SK-N-SH (cell line): ENCODE measurements at regions not wholly inside any gene's neighbourhood (a gene's known extent, or its start where the extent isn't known, plus 50 kb on each side); places are given as distances from the start of the nearest gene placed in this dataset.

Experiments used
- CTCF ChIA-PET: fragments of 300-600, 350-600 bp; formaldehyde crosslinking; extraction: SDS; loops from one replicate; lab custom pipeline; 2021; lab: Yijun Ruan, JAX
- POLR2A ChIA-PET: fragments of 350-600 bp; sonication (Branson Sonifier 250); formaldehyde crosslinking; extraction: SDS; loops from one replicate; lab custom pipeline; 2020; ENCODE audit warnings: antibody characterized with exemption, inconsistent platforms; lab: Yijun Ruan, JAX
- DNase-seq: peaks from one replicate; pipeline ENCODE4 v3.0.0; 2012
- H2AFZ ChIP-seq: fragments of 200-600 bp; sonication (generic); 2 replicates; pipeline ENCODE4 v1.8.1; 2016; ENCODE audit warnings: antibody characterized with exemption, mild to moderate bottlenecking, low read depth
- H3F3A ChIP-seq: fragments of 200-600 bp; sonication (generic); replicated peaks from 2 replicates; pipeline ENCODE3; 2016; ENCODE audit warnings: antibody characterized with exemption, mild to moderate bottlenecking; ENCODE audit not compliant: insufficient read depth
- H3K27ac ChIP-seq, 2 experiments: fragments of 200-500 bp in 1 of 2; fragments of 200-600 bp in 1 of 2; sonication (Bioruptor generic) in 1 of 2; sonication (generic), shearing (Covaris generic) in 1 of 2; 2 replicates each; pipeline versions ENCODE4 v1.5.1 to v1.6.1; 2014 to 2016; ENCODE audit warnings: low read depth in 2 of 2, inconsistent platforms in 1 of 2, low read length in 1 of 2, mild to moderate bottlenecking in 1 of 2, mixed read lengths in 1 of 2
- H3K27me3 ChIP-seq: fragments of 200-600 bp; sonication (generic), shearing (Covaris generic); 2 replicates; pipeline ENCODE4 v1.6.1; 2016; ENCODE audit warnings: mixed run types; ENCODE audit not compliant: insufficient read depth
- H3K36me3 ChIP-seq, 2 experiments: fragments of 200-500 bp in 1 of 2; fragments of 200-600 bp in 1 of 2; sonication (Bioruptor generic) in 1 of 2; sonication (generic) in 1 of 2; replicated peaks in 1 of 2; 2 replicates each; pipeline versions ENCODE3 to v1.5.1; 2014 to 2016; ENCODE audit warnings: low read length in 1 of 2, mild to moderate bottlenecking in 1 of 2; ENCODE audit not compliant: insufficient read depth in 2 of 2, control insufficient read depth in 1 of 2
- H3K4me1 ChIP-seq, 2 experiments: fragments of 200-500 bp in 1 of 2; fragments of 200-600 bp in 1 of 2; sonication (Bioruptor generic) in 1 of 2; sonication (generic), shearing (Covaris generic) in 1 of 2; 2 replicates each; pipeline versions ENCODE4 v1.5.1 to v1.6.1; 2014 to 2016; ENCODE audit warnings: low read depth in 1 of 2, low read length in 1 of 2, mixed run types in 1 of 2; ENCODE audit not compliant: insufficient read depth in 2 of 2, control insufficient read depth in 1 of 2
- H3K4me2 ChIP-seq: fragments of 200-600 bp; sonication (generic), shearing (Covaris generic); 2 replicates; pipeline ENCODE4 v1.6.1; 2017; ENCODE audit warnings: mixed run types
- H3K4me3 ChIP-seq, 2 experiments: fragments of 200-500 bp in 1 of 2; fragments of 200-600 bp in 1 of 2; sonication (Bioruptor generic) in 1 of 2; sonication (generic), shearing (Covaris generic) in 1 of 2; 2 replicates each; pipeline versions ENCODE4 v1.5.1 to v1.8.1; 2014 to 2016; ENCODE audit warnings: low read depth in 2 of 2, inconsistent platforms in 1 of 2, low read length in 1 of 2, mild to moderate bottlenecking in 1 of 2, mixed read lengths in 1 of 2, moderate library complexity in 1 of 2
- H3K79me2 ChIP-seq: fragments of 200-600 bp; sonication (generic); 2 replicates; pipeline ENCODE4 v1.8.1; 2017; ENCODE audit warnings: mild to moderate bottlenecking; ENCODE audit not compliant: insufficient read depth
- H3K9ac ChIP-seq: fragments of 200-600 bp; sonication (generic); 2 replicates; pipeline ENCODE4 v1.6.1; 2017; ENCODE audit warnings: mixed run types
- H3K9me2 ChIP-seq: fragments of 200-600 bp; sonication (generic); 2 replicates; pipeline ENCODE4 v1.6.1; 2017; ENCODE audit warnings: mixed run types
- H3K9me3 ChIP-seq: fragments of 200-600 bp; sonication (generic); 2 replicates; pipeline ENCODE4 v1.6.1; 2017; ENCODE audit warnings: mixed run types, mild to moderate bottlenecking, moderate library complexity
- H4K20me1 ChIP-seq: fragments of 200-600 bp; sonication (generic); 2 replicates; pipeline ENCODE4 v1.6.1; 2017; ENCODE audit warnings: mild to moderate bottlenecking, mixed run types; ENCODE audit not compliant: insufficient read depth
- CHD2 ChIP-seq: fragments of 150-350 bp; IDR thresholded peaks from 2 replicates; pipeline ENCODE4 v1.6.1; 2018; ENCODE audit warnings: low read length; ENCODE audit not compliant: partially characterized antibody
- ELF1 ChIP-seq: IDR thresholded peaks from 2 replicates; pipeline ENCODE4 v1.4.0; 2012
- EP300 ChIP-seq, 2 experiments: IDR thresholded peaks; 2 replicates each; pipeline versions ENCODE4 v1.4.0 to v1.6.1; 2012; ENCODE audit warnings: borderline replicate concordance in 1 of 2, low read depth in 1 of 2, low read length in 1 of 2
- FOSL2 ChIP-seq: IDR thresholded peaks from 2 replicates; pipeline ENCODE4 v1.4.0; 2012; ENCODE audit warnings: low read depth, mild to moderate bottlenecking, moderate library complexity, borderline replicate concordance
- GABPA ChIP-seq: IDR thresholded peaks from 2 replicates; pipeline ENCODE4 v1.4.0; 2012; ENCODE audit warnings: low read depth, mild to moderate bottlenecking
- GATA2 ChIP-seq: sonication (generic); formaldehyde crosslinking; IDR thresholded peaks from 2 replicates; pipeline ENCODE4 v1.5.0; 2020; ENCODE audit warnings: mild to moderate bottlenecking, missing genetic modification reagents
- IRF3 ChIP-seq: fragments of 150-350 bp; IDR thresholded peaks from 2 replicates; pipeline ENCODE4 v1.6.1; 2016; ENCODE audit warnings: mild to moderate bottlenecking, low read depth, low read length
- JUND ChIP-seq: IDR thresholded peaks from 2 replicates; pipeline ENCODE4 v1.4.0; 2012
- MEF2A ChIP-seq: IDR thresholded peaks from 2 replicates; pipeline ENCODE4 v1.4.0; 2012; ENCODE audit warnings: low read depth, borderline replicate concordance
- PBX3 ChIP-seq: IDR thresholded peaks from 2 replicates; pipeline ENCODE4; 2012
- POLR2AphosphoS5 ChIP-seq: IDR thresholded peaks from 2 replicates; pipeline ENCODE4 v1.6.1; 2012; ENCODE audit warnings: low read depth, low read length
- REST ChIP-seq: IDR thresholded peaks from 2 replicates; pipeline ENCODE4 v1.6.1; 2012; ENCODE audit warnings: mild to moderate bottlenecking, low read depth, low read length, moderate library complexity
- SIN3A ChIP-seq: IDR thresholded peaks from 2 replicates; pipeline ENCODE4 v1.6.1; 2012; ENCODE audit warnings: low read depth, mild to moderate bottlenecking, low read length, moderate library complexity, borderline replicate concordance
- TCF12 ChIP-seq: IDR thresholded peaks from 2 replicates; pipeline ENCODE4 v1.4.0; 2012
- USF1 ChIP-seq: IDR thresholded peaks from 2 replicates; pipeline ENCODE4 v1.4.0; 2012; ENCODE audit warnings: low read depth, borderline replicate concordance
- USF2 ChIP-seq: fragments of 150-350 bp; IDR thresholded peaks from 2 replicates; pipeline ENCODE4 v1.6.1; 2017; ENCODE audit warnings: antibody characterized with exemption, low read length, low read depth, borderline replicate concordance
- YY1 ChIP-seq: IDR thresholded peaks from 2 replicates; pipeline ENCODE4 v1.4.0; 2012; ENCODE audit warnings: low read depth, mild to moderate bottlenecking
- WGBS: methylation state at CpG from one replicate; pipeline ENCODE4 v1.1.6; 2017; ENCODE audit warnings: low lambda C conversion rate; 5-methylcytosine and 5-hydroxymethylcytosine counted together

GRCh38 chr10:25849988-25850387 is 84.0 kb upstream of the MYO3A start (continued):
- TF ChIP-seq PBX3, result no peak
- TF ChIP-seq CHD2, result no peak

GRCh38 chr10:25851548-25851947 is 82.5 kb upstream of the MYO3A start:
- Histone ChIP-seq H3K4me1 (no peaks in the 10 kb centered on the region), H3K36me3 (no peaks in the 10 kb centered on the region), H3K9me2 (no peaks in the 10 kb centered on the region), H3K4me3 (no peak overlapping the region), H3K9me3 (no peaks in the 10 kb centered on the region; the same call in 1 of the 2 replicates)
- POLR2A ChIA-PET, result no interaction called here
- TF ChIP-seq USF1 (no peak), MEF2A (no peak), USF2 (no peak), IRF3 (no peak), POLR2AphosphoS5 (no peak), REST (no peak), SIN3A (no peak), FOSL2 (no peak), GATA2 (no peak), EP300 (IDR thresholded peaks at IDR 0.05; ENCODE audit: borderline replicate concordance in 1 of 2, low read depth in 1 of 2, low read length in 1 of 2) (no peak), CHD2 (no peak), ELF1 (no peak), JUND (no peak), YY1 (no peak), TCF12 (no peak), GABPA (no peak)
- TF ChIP-seq, all 33 proteins: peak for 0
- H4K20me1 ChIP-seq, result no peaks in the 10 kb centered on the region
- WGBS, result 28% methylated on average over 7 of the region's 7 CpGs
- H2AFZ ChIP-seq, result no peak overlapping the region
- no peak overlapping the region for H3K27ac ChIP-seq
- no peaks in the 10 kb centered on the region for H3K27me3 ChIP-seq
- H3F3A ChIP-seq, result no peaks in the 10 kb centered on the region
- no peak for DNase-seq
- no peak overlapping the region for H3K4me2 ChIP-seq
- no peak overlapping the region for H3K9ac ChIP-seq
- no peaks in the 10 kb centered on the region for H3K79me2 ChIP-seq
- CTCF ChIA-PET, result interaction anchor here (1.8 kb wide), 1 partner anchor 24 kb away, joined by 6 read pairs; no protein-coding TSS in a partner anchor
